ENCODE measurements at regions not wholly inside any gene's neighbourhood (a gene's known extent, or its start where the extent isn't known, plus 50 kb on each side); places are given as distances from the start of the nearest gene placed in this dataset.

DNA sequence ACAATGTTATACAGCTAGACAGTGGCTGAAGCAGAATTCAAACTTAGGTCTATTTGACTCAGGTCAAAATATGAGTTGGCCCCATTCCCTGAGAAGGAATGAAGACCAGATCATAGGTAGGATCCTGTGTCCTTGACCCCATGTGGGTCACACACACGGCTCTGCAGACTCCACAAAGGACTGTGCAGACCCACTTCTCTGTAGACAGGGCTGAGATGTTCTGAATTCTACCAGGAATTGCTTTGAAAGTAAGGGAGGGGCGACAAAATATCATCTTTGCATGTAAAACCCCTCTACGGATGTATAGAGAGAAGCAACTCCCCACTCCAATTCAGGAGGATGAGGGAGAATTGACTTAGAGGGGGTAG lies 62.3 kb upstream of the CTIF start:
- Histone ChIP-seq H3K9me2 (no peaks in the 10 kb centered on the region), H2AFZ (ENCODE audit: low read depth) (0 out of 2 replicates have a peak overlapping the region, but pooled peaks have one; percentile 1), H3K27me3 (ENCODE audit: insufficient read depth) (no peaks in the 10 kb centered on the region), H3K79me2 (ENCODE audit: insufficient read depth) (no peaks in the 10 kb centered on the region), H3K4me3 (ENCODE audit: low read depth in 2 of 2, low read length in 1 of 2) (no peak overlapping the region), H4K20me1 (ENCODE audit: insufficient read depth) (no peaks in the 10 kb centered on the region), H3K4me1 (ENCODE audit: control insufficient read depth in 1 of 2, insufficient read depth in 2 of 2, low read depth in 1 of 2, low read length in 1 of 2) (peaks cover 0 to 3% of the 10 kb centered on the region in 2 experiments; a peak in 1 of 4 replicates), H3K9me3 (0 out of 2 replicates have a peak, but pooled peaks cover 6% of the 10 kb centered on the region), H3K27ac (ENCODE audit: low read depth in 2 of 2, low read length in 1 of 2) (no peak overlapping the region), H3K9ac (no peak overlapping the region), H3F3A (replicated peaks; ENCODE audit: insufficient read depth) (peaks cover 5% of the 10 kb centered on the region), H3K36me3 (replicated peaks in 1 of 2; ENCODE audit: control insufficient read depth in 1 of 2, insufficient read depth in 2 of 2, low read length in 1 of 2) (no peaks in the 10 kb centered on the region), H3K4me2 (no peak overlapping the region)
- TF ChIP-seq TEAD4 (IDR thresholded peaks at IDR 0.05; ENCODE audit: borderline replicate concordance, insufficient read depth), result no peak
- no peak for TF ChIP-seq MXI1 (IDR thresholded peaks at IDR 0.05; ENCODE audit: low read depth, low read length)
- no peak for TF ChIP-seq CHD2 (IDR thresholded peaks at IDR 0.05; ENCODE audit: low read length, partially characterized antibody)
- TF ChIP-seq, protein P1, sequence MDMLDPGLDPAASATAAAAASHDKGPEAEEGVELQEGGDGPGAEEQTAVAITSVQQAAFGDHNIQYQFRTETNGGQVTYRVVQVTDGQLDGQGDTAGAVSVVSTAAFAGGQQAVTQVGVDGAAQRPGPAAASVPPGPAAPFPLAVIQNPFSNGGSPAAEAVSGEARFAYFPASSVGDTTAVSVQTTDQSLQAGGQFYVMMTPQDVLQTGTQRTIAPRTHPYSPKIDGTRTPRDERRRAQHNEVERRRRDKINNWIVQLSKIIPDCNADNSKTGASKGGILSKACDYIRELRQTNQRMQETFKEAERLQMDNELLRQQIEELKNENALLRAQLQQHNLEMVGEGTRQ (IDR thresholded peaks at IDR 0.05; ENCODE audit: borderline replicate concordance, low read depth, low read length), result no peak
- TF ChIP-seq NRF1 (IDR thresholded peaks at IDR 0.05; ENCODE audit: low read depth, low read length), result no peak
- TF ChIP-seq EP300 (IDR thresholded peaks at IDR 0.05; ENCODE audit: borderline replicate concordance in 1 of 2, low read depth in 1 of 2, low read length in 1 of 2), result no peak
- no peak for TF ChIP-seq FOXJ3 (CRISPR knock-in tag; IDR thresholded peaks at IDR 0.05)
- TF ChIP-seq, protein P2, sequence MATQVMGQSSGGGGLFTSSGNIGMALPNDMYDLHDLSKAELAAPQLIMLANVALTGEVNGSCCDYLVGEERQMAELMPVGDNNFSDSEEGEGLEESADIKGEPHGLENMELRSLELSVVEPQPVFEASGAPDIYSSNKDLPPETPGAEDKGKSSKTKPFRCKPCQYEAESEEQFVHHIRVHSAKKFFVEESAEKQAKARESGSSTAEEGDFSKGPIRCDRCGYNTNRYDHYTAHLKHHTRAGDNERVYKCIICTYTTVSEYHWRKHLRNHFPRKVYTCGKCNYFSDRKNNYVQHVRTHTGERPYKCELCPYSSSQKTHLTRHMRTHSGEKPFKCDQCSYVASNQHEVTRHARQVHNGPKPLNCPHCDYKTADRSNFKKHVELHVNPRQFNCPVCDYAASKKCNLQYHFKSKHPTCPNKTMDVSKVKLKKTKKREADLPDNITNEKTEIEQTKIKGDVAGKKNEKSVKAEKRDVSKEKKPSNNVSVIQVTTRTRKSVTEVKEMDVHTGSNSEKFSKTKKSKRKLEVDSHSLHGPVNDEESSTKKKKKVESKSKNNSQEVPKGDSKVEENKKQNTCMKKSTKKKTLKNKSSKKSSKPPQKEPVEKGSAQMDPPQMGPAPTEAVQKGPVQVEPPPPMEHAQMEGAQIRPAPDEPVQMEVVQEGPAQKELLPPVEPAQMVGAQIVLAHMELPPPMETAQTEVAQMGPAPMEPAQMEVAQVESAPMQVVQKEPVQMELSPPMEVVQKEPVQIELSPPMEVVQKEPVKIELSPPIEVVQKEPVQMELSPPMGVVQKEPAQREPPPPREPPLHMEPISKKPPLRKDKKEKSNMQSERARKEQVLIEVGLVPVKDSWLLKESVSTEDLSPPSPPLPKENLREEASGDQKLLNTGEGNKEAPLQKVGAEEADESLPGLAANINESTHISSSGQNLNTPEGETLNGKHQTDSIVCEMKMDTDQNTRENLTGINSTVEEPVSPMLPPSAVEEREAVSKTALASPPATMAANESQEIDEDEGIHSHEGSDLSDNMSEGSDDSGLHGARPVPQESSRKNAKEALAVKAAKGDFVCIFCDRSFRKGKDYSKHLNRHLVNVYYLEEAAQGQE (IDR thresholded peaks at IDR 0.05; ENCODE audit: low read depth, low read length), result no peak
- TF ChIP-seq RCOR1 (IDR thresholded peaks at IDR 0.05; ENCODE audit: low read length), result no peak
- TF ChIP-seq RAD21 (IDR thresholded peaks at IDR 0.05; ENCODE audit: low read length), result no peak
- TF ChIP-seq MEF2A (IDR thresholded peaks at IDR 0.05; ENCODE audit: borderline replicate concordance, low read depth), result no peak
- DNase-seq, result no peak
- 93% methylated on average over 3 of the region's 3 CpGs for WGBS (ENCODE audit: low lambda C conversion rate)
- CTCF ChIA-PET, result interaction anchor here (0.7 to 8.4 kb wide), 50 partner anchors 10 to 935 kb away, joined by 3 to 174 read pairs (median 4); partner anchors contain the start of gene CTIF
- POLR2A ChIA-PET, result no interaction called here

Data from SK-N-SH (cell line).